ENCODE measurements at regions not wholly inside any gene's neighbourhood (a gene's known extent, or its start where the extent isn't known, plus 50 kb on each side); places are given as distances from the start of the nearest gene placed in this dataset.
"Not testable (repeated sequence)": the region's sequence is repeated elsewhere in the genome, so short reads cannot be mapped to it uniquely, and the experiment has no call there.

GRCh38 chr18:22814329-22814703 is 118.8 kb upstream of the RBBP8 start:
- TF ChIP-seq SPI1 (IDR thresholded peaks at IDR 0.05; ENCODE audit: low read depth, low read length): no peak
- no peak for TF ChIP-seq POLR2AphosphoS5 (IDR thresholded peaks at IDR 0.05; ENCODE audit: low read depth, low read length)
- no peak for TF ChIP-seq POU2F2 (IDR thresholded peaks at IDR 0.05; ENCODE audit: low read depth, low read length)
- no peak for TF ChIP-seq PAX5 (IDR thresholded peaks at IDR 0.05; ENCODE audit: insufficient read depth, low read length, severe bottlenecking)
- no peak for TF ChIP-seq TAF1 (IDR thresholded peaks at IDR 0.05; ENCODE audit: low read depth, low read length)
- TF ChIP-seq POLR2A (IDR thresholded peaks at IDR 0.05; ENCODE audit: low read depth, low read length): no peak
- DNase-seq (ENCODE audit: insufficient read length, low spot score) (no peak), FAIRE-seq (no peak)

- FAIRE-seq (no peak), DNase-seq (ENCODE audit: insufficient read length, low spot score) (no peak)
- TF ChIP-seq POU2F2 (IDR thresholded peaks at IDR 0.05; ENCODE audit: low read depth, low read length) (no peak), SPI1 (IDR thresholded peaks at IDR 0.05; ENCODE audit: low read depth, low read length) (no peak), POLR2AphosphoS5 (IDR thresholded peaks at IDR 0.05; ENCODE audit: low read depth, low read length) (no peak), POLR2A (IDR thresholded peaks at IDR 0.05; ENCODE audit: low read depth, low read length) (no peak), TAF1 (IDR thresholded peaks at IDR 0.05; ENCODE audit: low read depth, low read length) (no peak), PAX5 (IDR thresholded peaks at IDR 0.05; ENCODE audit: insufficient read depth, low read length, severe bottlenecking) (no peak)
These were observed 116.6 kb upstream of the RBBP8 start for GRCh38 chr18:22816266-22817176.

GRCh38 chr18:22817844-22818243 is 115.3 kb upstream of the RBBP8 start:
- DNase-seq (ENCODE audit: insufficient read length, low spot score) (no peak), FAIRE-seq (no peak)
- TF ChIP-seq POU2F2 (IDR thresholded peaks at IDR 0.05; ENCODE audit: low read depth, low read length) (no peak), SPI1 (IDR thresholded peaks at IDR 0.05; ENCODE audit: low read depth, low read length) (no peak), POLR2A (IDR thresholded peaks at IDR 0.05; ENCODE audit: low read depth, low read length) (no peak), TAF1 (IDR thresholded peaks at IDR 0.05; ENCODE audit: low read depth, low read length) (no peak), POLR2AphosphoS5 (IDR thresholded peaks at IDR 0.05; ENCODE audit: low read depth, low read length) (no peak)

- no peak for DNase-seq (ENCODE audit: insufficient read length, low spot score)
- no peak for FAIRE-seq
- TF ChIP-seq TAF1 (IDR thresholded peaks at IDR 0.05; ENCODE audit: low read depth, low read length) (no peak), POLR2A (IDR thresholded peaks at IDR 0.05; ENCODE audit: low read depth, low read length) (no peak), POU2F2 (IDR thresholded peaks at IDR 0.05; ENCODE audit: low read depth, low read length) (no peak), SPI1 (IDR thresholded peaks at IDR 0.05; ENCODE audit: low read depth, low read length) (no peak), PAX5 (IDR thresholded peaks at IDR 0.05; ENCODE audit: insufficient read depth, low read length, severe bottlenecking) (no peak), POLR2AphosphoS5 (IDR thresholded peaks at IDR 0.05; ENCODE audit: low read depth, low read length) (no peak)
These were observed 111.1 kb upstream of the RBBP8 start for GRCh38 chr18:22822024-22822423.

- peak; percentile 71 for FAIRE-seq
- TF ChIP-seq PAX5 (IDR thresholded peaks at IDR 0.05; ENCODE audit: insufficient read depth, low read length, severe bottlenecking): no peak
- no peak for TF ChIP-seq TAF1 (IDR thresholded peaks at IDR 0.05; ENCODE audit: low read depth, low read length)
- TF ChIP-seq POLR2A (IDR thresholded peaks at IDR 0.05; ENCODE audit: low read depth, low read length): no peak
- no peak for TF ChIP-seq SPI1 (IDR thresholded peaks at IDR 0.05; ENCODE audit: low read depth, low read length)
- TF ChIP-seq POU2F2 (IDR thresholded peaks at IDR 0.05; ENCODE audit: low read depth, low read length): no peak
- TF ChIP-seq POLR2AphosphoS5 (IDR thresholded peaks at IDR 0.05; ENCODE audit: low read depth, low read length): no peak
- no peak for DNase-seq (ENCODE audit: insufficient read length, low spot score)
These were observed 110.2 kb upstream of the RBBP8 start for GRCh38 chr18:22822841-22823508.

GRCh38 chr18:22826726-22827125 is 106.4 kb upstream of the RBBP8 start:
- FAIRE-seq (no peak), DNase-seq (ENCODE audit: insufficient read length, low spot score) (no peak)
- TF ChIP-seq SPI1 (IDR thresholded peaks at IDR 0.05; ENCODE audit: low read depth, low read length): no peak
- TF ChIP-seq POU2F2 (IDR thresholded peaks at IDR 0.05; ENCODE audit: low read depth, low read length): no peak
- TF ChIP-seq POLR2A (IDR thresholded peaks at IDR 0.05; ENCODE audit: low read depth, low read length): no peak
- no peak for TF ChIP-seq TAF1 (IDR thresholded peaks at IDR 0.05; ENCODE audit: low read depth, low read length)
- no peak for TF ChIP-seq POLR2AphosphoS5 (IDR thresholded peaks at IDR 0.05; ENCODE audit: low read depth, low read length)
- no peak for TF ChIP-seq PAX5 (IDR thresholded peaks at IDR 0.05; ENCODE audit: insufficient read depth, low read length, severe bottlenecking)

GRCh38 chr18:22827216-22827615 is 105.9 kb upstream of the RBBP8 start:
- no peak for DNase-seq (ENCODE audit: insufficient read length, low spot score)
- TF ChIP-seq POLR2A (IDR thresholded peaks at IDR 0.05; ENCODE audit: low read depth, low read length): no peak
- TF ChIP-seq TAF1 (IDR thresholded peaks at IDR 0.05; ENCODE audit: low read depth, low read length): no peak
- TF ChIP-seq POU2F2 (IDR thresholded peaks at IDR 0.05; ENCODE audit: low read depth, low read length): no peak
- TF ChIP-seq SPI1 (IDR thresholded peaks at IDR 0.05; ENCODE audit: low read depth, low read length): no peak
- no peak for TF ChIP-seq POLR2AphosphoS5 (IDR thresholded peaks at IDR 0.05; ENCODE audit: low read depth, low read length)
- TF ChIP-seq PAX5 (IDR thresholded peaks at IDR 0.05; ENCODE audit: insufficient read depth, low read length, severe bottlenecking): no peak
- FAIRE-seq: peak; percentile 9

- no peak for TF ChIP-seq POLR2A (IDR thresholded peaks at IDR 0.05; ENCODE audit: low read depth, low read length)
- DNase-seq (ENCODE audit: insufficient read length, low spot score) (no peak), FAIRE-seq (no peak)
These were observed 105.4 kb upstream of the RBBP8 start for GRCh38 chr18:22827741-22828140.

- DNase-seq (ENCODE audit: insufficient read length, low spot score) (no peak), FAIRE-seq (no peak)
- TF ChIP-seq SPI1 (IDR thresholded peaks at IDR 0.05; ENCODE audit: low read depth, low read length): no peak
These were observed 105.0 kb upstream of the RBBP8 start for GRCh38 chr18:22828171-22828570.

GRCh38 chr18:22828583-22828982 is 104.5 kb upstream of the RBBP8 start:
- not testable (repeated sequence) for FAIRE-seq

More at GRCh38 chr18:22828583-22828982, 104.5 kb upstream of the RBBP8 start:
- DNase-seq (ENCODE audit: insufficient read length, low spot score): not testable (repeated sequence)
